ENCODE measurements at regions not wholly inside any gene's neighbourhood (a gene's known extent, or its start where the extent isn't known, plus 50 kb on each side); places are given as distances from the start of the nearest gene placed in this dataset.
"Not testable (repeated sequence)": the region's sequence is repeated elsewhere in the genome, so short reads cannot be mapped to it uniquely, and the experiment has no call there.

DNA sequence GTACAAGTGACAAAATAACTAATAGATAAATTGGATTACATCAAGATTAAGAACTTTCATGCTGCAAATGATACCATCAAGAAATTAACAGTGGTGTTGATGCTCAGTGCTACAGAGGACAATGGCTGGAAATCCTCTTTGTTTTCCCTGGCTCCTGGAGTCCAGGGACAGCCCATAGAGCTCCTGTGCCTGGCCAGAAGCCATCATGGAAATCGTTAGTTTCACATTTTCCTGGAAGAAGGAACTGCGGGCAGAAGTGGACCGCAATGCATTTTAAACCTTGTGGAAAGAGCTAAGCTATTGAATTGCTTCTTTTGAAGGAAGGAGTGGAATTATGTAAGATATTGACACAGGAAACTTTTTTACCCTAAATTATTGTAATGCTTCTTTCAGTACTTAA lies 276.0 kb downstream of the GJA1 start:
- BruUV-seq (replicated peaks), result no TSS peak
- Histone ChIP-seq H3K9ac (ENCODE audit: low read length) (no peak overlapping the region), H3K4me1 (ENCODE audit: insufficient read depth, low read length) (no peaks in the 10 kb centered on the region), H3F3A (ENCODE audit: low read length, unreplicated experiment) (no peaks in the 10 kb centered on the region), H4K20me1 (ENCODE audit: low read length) (no peaks in the 10 kb centered on the region), H2AFZ (ENCODE audit: low read length) (no peak overlapping the region), H3K4me2 (ENCODE audit: low read length) (no peak overlapping the region), H3K79me2 (ENCODE audit: low read length) (no peaks in the 10 kb centered on the region), H3K9me2 (replicated peaks; ENCODE audit: low read length) (no peaks in the 10 kb centered on the region), H3K9me3 (ENCODE audit: low read length) (no peaks in the 10 kb centered on the region), H3K4me3 (ENCODE audit: low read length) (no peak overlapping the region), H3K27me3 (ENCODE audit: low read length) (no peaks in the 10 kb centered on the region), H3K27ac (ENCODE audit: low read length) (no peak overlapping the region), H3K36me3 (ENCODE audit: low read depth, low read length) (no peaks in the 10 kb centered on the region)
- ATAC-seq (no peak), DNase-seq (no peak)
- intact Hi-C loops (cut with micrococcal nuclease), result no loop called here
- POLR2A ChIA-PET (ENCODE audit: unreplicated experiment), result no interaction called here
- CTCF ChIA-PET, result no interaction called here
- no peak for TF ChIP-seq EZH2phosphoT487 (IDR thresholded peaks at IDR 0.05; ENCODE audit: borderline replicate concordance, low read length)
- TF ChIP-seq EZH2 (IDR thresholded peaks at IDR 0.05; ENCODE audit: low read length, unreplicated experiment), result no peak
- TF ChIP-seq, protein P1, sequence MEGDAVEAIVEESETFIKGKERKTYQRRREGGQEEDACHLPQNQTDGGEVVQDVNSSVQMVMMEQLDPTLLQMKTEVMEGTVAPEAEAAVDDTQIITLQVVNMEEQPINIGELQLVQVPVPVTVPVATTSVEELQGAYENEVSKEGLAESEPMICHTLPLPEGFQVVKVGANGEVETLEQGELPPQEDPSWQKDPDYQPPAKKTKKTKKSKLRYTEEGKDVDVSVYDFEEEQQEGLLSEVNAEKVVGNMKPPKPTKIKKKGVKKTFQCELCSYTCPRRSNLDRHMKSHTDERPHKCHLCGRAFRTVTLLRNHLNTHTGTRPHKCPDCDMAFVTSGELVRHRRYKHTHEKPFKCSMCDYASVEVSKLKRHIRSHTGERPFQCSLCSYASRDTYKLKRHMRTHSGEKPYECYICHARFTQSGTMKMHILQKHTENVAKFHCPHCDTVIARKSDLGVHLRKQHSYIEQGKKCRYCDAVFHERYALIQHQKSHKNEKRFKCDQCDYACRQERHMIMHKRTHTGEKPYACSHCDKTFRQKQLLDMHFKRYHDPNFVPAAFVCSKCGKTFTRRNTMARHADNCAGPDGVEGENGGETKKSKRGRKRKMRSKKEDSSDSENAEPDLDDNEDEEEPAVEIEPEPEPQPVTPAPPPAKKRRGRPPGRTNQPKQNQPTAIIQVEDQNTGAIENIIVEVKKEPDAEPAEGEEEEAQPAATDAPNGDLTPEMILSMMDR (conservative IDR thresholded peaks at IDR 0.05; ENCODE audit: low read depth, low read length), result no peak

DNA sequence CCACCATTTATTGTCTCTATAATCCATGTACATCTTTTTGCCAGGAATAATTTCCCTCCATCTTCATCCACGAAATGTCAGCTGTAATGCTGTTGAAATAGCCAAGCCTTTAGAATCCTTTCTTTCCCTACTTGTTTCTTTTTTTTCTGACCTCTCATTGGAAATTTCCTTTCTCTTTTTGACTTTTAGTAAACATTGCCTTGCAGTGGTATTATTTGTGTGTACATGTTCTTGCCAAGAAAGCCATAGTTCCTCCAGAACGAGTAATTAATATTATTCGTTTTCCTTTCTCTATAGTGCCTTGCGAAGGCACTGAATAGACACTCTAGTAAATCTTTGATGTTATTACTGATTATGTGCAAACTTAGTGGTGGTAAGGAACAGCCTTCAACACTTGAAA lies 282.2 kb downstream of the GJA1 start:
- no peaks in the 10 kb centered on the region for H3K36me3 ChIP-seq (ENCODE audit: low read depth, low read length)
- no peak overlapping the region for H3K4me2 ChIP-seq (ENCODE audit: low read length)
- H3K9me2 ChIP-seq (replicated peaks; ENCODE audit: low read length), result no peaks in the 10 kb centered on the region
- intact Hi-C loops (cut with micrococcal nuclease), result no loop called here
- DNase-seq, result no peak
- no peak overlapping the region for H3K27ac ChIP-seq (ENCODE audit: low read length)
- no peaks in the 10 kb centered on the region for H3F3A ChIP-seq (ENCODE audit: low read length, unreplicated experiment)
- BruUV-seq (replicated peaks), result no TSS peak
- ChIA-PET CTCF (no interaction called here), POLR2A (ENCODE audit: unreplicated experiment) (no interaction called here)
- TF ChIP-seq, protein P1 (conservative IDR thresholded peaks at IDR 0.05; ENCODE audit: low read depth, low read length), result no peak
- TF ChIP-seq EZH2phosphoT487 (IDR thresholded peaks at IDR 0.05; ENCODE audit: borderline replicate concordance, low read length), result no peak
- TF ChIP-seq EZH2 (IDR thresholded peaks at IDR 0.05; ENCODE audit: low read length, unreplicated experiment), result no peak
- H3K27me3 ChIP-seq (ENCODE audit: low read length), result no peaks in the 10 kb centered on the region
- no peaks in the 10 kb centered on the region for H3K9me3 ChIP-seq (ENCODE audit: low read length)
- no peak for ATAC-seq
- no peak overlapping the region for H3K9ac ChIP-seq (ENCODE audit: low read length)
- no peak overlapping the region for H3K4me3 ChIP-seq (ENCODE audit: low read length)
- H4K20me1 ChIP-seq (ENCODE audit: low read length), result no peaks in the 10 kb centered on the region
- no peaks in the 10 kb centered on the region for H3K4me1 ChIP-seq (ENCODE audit: insufficient read depth, low read length)
- H3K79me2 ChIP-seq (ENCODE audit: low read length), result no peaks in the 10 kb centered on the region
- no peak overlapping the region for H2AFZ ChIP-seq (ENCODE audit: low read length)

DNA sequence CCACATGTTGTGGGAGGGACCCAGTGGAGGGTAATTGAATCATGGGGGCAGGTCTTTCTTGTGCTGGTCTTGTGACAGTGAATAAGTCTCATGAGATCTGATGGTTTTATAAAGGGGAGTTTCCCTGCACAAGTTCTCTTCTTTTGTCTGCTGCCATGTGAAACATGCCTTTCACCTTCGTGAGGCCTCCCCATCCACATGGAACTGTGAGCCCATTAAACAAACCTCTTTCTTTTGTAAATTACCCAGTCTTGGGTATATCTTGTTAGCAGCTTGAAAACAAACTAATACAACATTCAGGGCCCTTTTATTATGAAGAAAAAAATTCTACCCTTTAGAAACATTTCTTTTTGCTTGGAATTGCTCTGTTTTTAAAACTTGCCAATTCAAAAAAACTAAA lies 285.4 kb downstream of the GJA1 start:
- H3K36me3 ChIP-seq (ENCODE audit: low read depth, low read length); H3K4me3 ChIP-seq (ENCODE audit: low read length); CTCF ChIA-PET; H3K9me3 ChIP-seq (ENCODE audit: low read length); H4K20me1 ChIP-seq (ENCODE audit: low read length); H3K27me3 ChIP-seq (ENCODE audit: low read length); POLR2A ChIA-PET (ENCODE audit: unreplicated experiment); H3K79me2 ChIP-seq (ENCODE audit: low read length); H3F3A ChIP-seq (ENCODE audit: low read length, unreplicated experiment); H3K9me2 ChIP-seq (replicated peaks; ENCODE audit: low read length); H3K27ac ChIP-seq (ENCODE audit: low read length); ATAC-seq; BruUV-seq (replicated peaks); DNase-seq; H2AFZ ChIP-seq (ENCODE audit: low read length); H3K4me1 ChIP-seq (ENCODE audit: insufficient read depth, low read length); H3K4me2 ChIP-seq (ENCODE audit: low read length); intact Hi-C loops (cut with micrococcal nuclease); H3K9ac ChIP-seq (ENCODE audit: low read length): not testable (repeated sequence)

Data from PC-3 (cell line).